GM12878 (cell line): ENCODE measurements at regions not wholly inside any gene's neighbourhood (a gene's known extent, or its start where the extent isn't known, plus 50 kb on each side); places are given as distances from the start of the nearest gene placed in this dataset.

Experiments
- ATAC-seq: fragments of 200-7000 bp; cut with Tn5 transposase; 3 replicates; pipeline ENCODE4 v1.9.1; 2020; ENCODE audit warnings: mild to moderate bottlenecking, moderate library complexity
- BruUV-seq: library from RNA; stranded (reverse); fragments of 400-500 nt; replicated peaks from 2 replicates; lab custom pipeline; 2021; lab: Mats Ljungman, UMichigan
- CTCF ChIA-PET: fragments of 300-600 bp; sonication (Branson Sonifier 250); formaldehyde crosslinking; extraction: SDS; loops from one replicate; lab custom pipeline; 2021; ENCODE audit warnings: inconsistent platforms; lab: Yijun Ruan, JAX
- POLR2A ChIA-PET: fragments of 350-600 bp; formaldehyde crosslinking; extraction: SDS; loops from one replicate; lab custom pipeline; 2021; ENCODE audit warnings: inconsistent platforms; lab: Charles Lee
- RAD21 ChIA-PET: fragments of 300-600 bp; sonication (Branson Sonifier 250); formaldehyde crosslinking; loops from one replicate; lab custom pipeline; 2023; ENCODE audit warnings: antibody characterized with exemption; ENCODE audit not compliant: unreplicated experiment; lab: Charles Lee
- SMC1A ChIA-PET: fragments of 300-600 bp; sonication (Branson Sonifier 250); formaldehyde crosslinking; loops from one replicate; lab custom pipeline; 2023; ENCODE audit not compliant: unreplicated experiment, uncharacterized antibody; lab: Charles Lee
- DNase-seq: peaks from one replicate; pipeline ENCODE4 v3.0.0-alpha.2; 2011; ENCODE audit warnings: low read depth, low spot score
- FAIRE-seq: peaks from 3 replicates; lab custom pipeline; 2011; peaks lifted over from hg19 to GRCh38; lab: Jason Lieb, UNC
- H2AFZ ChIP-seq: 2 replicates; pipeline ENCODE4 v1.6.0; 2011; ENCODE audit warnings: low read depth, low read length, control low read depth; ENCODE audit not compliant: control insufficient read depth
- H3K27ac ChIP-seq: 2 replicates; pipeline ENCODE4 v1.5.1; 2011; ENCODE audit warnings: control low read depth; ENCODE audit not compliant: control insufficient read depth, insufficient read depth
- H3K27me3 ChIP-seq, 2 experiments: replicated peaks in 1 of 2; 2 replicates each; pipeline versions ENCODE4 v1.6.0 to v1.6.1; 2011; ENCODE audit warnings: low read length in 1 of 2; ENCODE audit not compliant: control insufficient read depth in 2 of 2, insufficient read depth in 2 of 2
- H3K36me3 ChIP-seq, 2 experiments: 2 replicates each; pipeline ENCODE4 v1.5.1; 2011; ENCODE audit warnings: low read length in 1 of 2; ENCODE audit not compliant: control insufficient read depth in 2 of 2, insufficient read depth in 2 of 2
- H3K4me1 ChIP-seq: 2 replicates; pipeline ENCODE4 v1.6.1; 2011; ENCODE audit warnings: mild to moderate bottlenecking, low read length, moderate library complexity, mixed read lengths; ENCODE audit not compliant: control insufficient read depth, insufficient read depth
- H3K4me2 ChIP-seq: 2 replicates; pipeline ENCODE4 v1.6.0; 2011; ENCODE audit warnings: control low read depth; ENCODE audit not compliant: control insufficient read depth, insufficient read depth
- H3K4me3 ChIP-seq: fragments of 200-600 bp; sonication (generic); 2 replicates; pipeline ENCODE4 v1.5.1; 2016
- H3K79me2 ChIP-seq: 2 replicates; pipeline ENCODE4 v1.6.0; 2011; ENCODE audit warnings: low read length; ENCODE audit not compliant: control insufficient read depth, insufficient read depth
- H3K9ac ChIP-seq: 2 replicates; pipeline ENCODE4 v1.8.0; 2011; ENCODE audit warnings: low read length, control low read depth, mixed read lengths; ENCODE audit not compliant: control insufficient read depth, insufficient read depth
- H3K9me3 ChIP-seq: replicated peaks from 3 replicates; pipeline ENCODE4 v1.5.1; 2011; ENCODE audit warnings: mild to moderate bottlenecking, low read length; ENCODE audit not compliant: control insufficient read depth, insufficient read depth
- H4K20me1 ChIP-seq: 2 replicates; pipeline ENCODE4 v1.6.0; 2011; ENCODE audit not compliant: control insufficient read depth, insufficient read depth
- ATF3 ChIP-seq: IDR thresholded peaks from 2 replicates; pipeline ENCODE4 v1.6.1; 2011; ENCODE audit warnings: low read depth, mild to moderate bottlenecking, low read length, moderate library complexity, borderline replicate concordance; ENCODE audit errors: extremely low read depth
- BCL3 ChIP-seq: IDR thresholded peaks from 2 replicates; pipeline ENCODE4 v1.6.1; 2011; ENCODE audit warnings: borderline replicate concordance, low read depth, mild to moderate bottlenecking, moderate library complexity, low read length; ENCODE audit not compliant: insufficient read depth, poor library complexity, severe bottlenecking
- BMI1 ChIP-seq: fragments of 450-650 bp; IDR thresholded peaks from 2 replicates; pipeline ENCODE4 v1.6.1; 2016; ENCODE audit warnings: mild to moderate bottlenecking, moderate library complexity, borderline replicate concordance
- BRCA1 ChIP-seq: IDR thresholded peaks from 2 replicates; pipeline ENCODE4 v1.6.1; 2011; ENCODE audit warnings: low read depth, low read length, improper control_type of control experiment
- CBX3 ChIP-seq: fragments of 200-600 bp; sonication (generic); IDR thresholded peaks from 2 replicates; pipeline ENCODE4 v1.6.1; 2016; ENCODE audit warnings: low read depth, borderline replicate concordance
- DPF2 ChIP-seq: fragments of 450-650 bp; IDR thresholded peaks from 2 replicates; pipeline ENCODE4 v1.6.1; 2017; ENCODE audit warnings: mild to moderate bottlenecking
- E2F4 ChIP-seq: IDR thresholded peaks from 2 replicates; pipeline ENCODE4 v1.6.1; 2012; ENCODE audit warnings: low read depth, low read length, improper control_type of control experiment
- ESRRA ChIP-seq: IDR thresholded peaks from 2 replicates; pipeline ENCODE4 v1.6.1; 2012; ENCODE audit warnings: mild to moderate bottlenecking, low read length, improper control_type of control experiment
- FOS ChIP-seq: IDR thresholded peaks from 3 replicates; pipeline ENCODE4 v1.6.1; 2011; ENCODE audit warnings: borderline replicate concordance; ENCODE audit not compliant: insufficient read length; ENCODE audit errors: extremely low read depth
- GABPA ChIP-seq: IDR thresholded peaks from 2 replicates; pipeline ENCODE4 v1.6.1; 2014; ENCODE audit warnings: antibody characterized with exemption, low read depth, mild to moderate bottlenecking, inconsistent platforms
- MAX ChIP-seq: IDR thresholded peaks from 2 replicates; pipeline ENCODE4 v1.6.1; 2012; ENCODE audit warnings: low read depth, low read length, improper control_type of control experiment
- NFXL1 ChIP-seq: fragments of 450-650 bp; IDR thresholded peaks from 2 replicates; pipeline ENCODE4 v1.6.1; 2017; ENCODE audit warnings: antibody characterized with exemption, mild to moderate bottlenecking, borderline replicate concordance
- NR2C1 ChIP-seq: fragments of 450-650 bp; IDR thresholded peaks from 2 replicates; pipeline ENCODE4 v1.6.1; 2017; ENCODE audit warnings: antibody characterized with exemption, mild to moderate bottlenecking, moderate library complexity
- NR2F1 ChIP-seq: fragments of 450-650 bp; conservative IDR thresholded peaks from 2 replicates; pipeline ENCODE4 v1.6.1; 2017; ENCODE audit warnings: mild to moderate bottlenecking
- POLR2AphosphoS5 ChIP-seq: IDR thresholded peaks from 2 replicates; pipeline ENCODE4 v1.6.1; 2011; ENCODE audit warnings: mild to moderate bottlenecking, low read length, inconsistent platforms
- SMAD5 ChIP-seq: IDR thresholded peaks from 2 replicates; pipeline ENCODE4 v1.6.1; 2016; ENCODE audit warnings: antibody characterized with exemption, low read depth
- WGBS: methylation state at CpG from one replicate; pipeline ENCODE4 v1.1.6; 2016; ENCODE audit warnings: low lambda C conversion rate; ENCODE audit not compliant: insufficient replicate concordance, insufficient coverage; ENCODE audit errors: missing lambda C conversion rate; 5-methylcytosine and 5-hydroxymethylcytosine counted together
- in situ Hi-C: fragments of 300-500 bp; cut with MboI; formaldehyde crosslinking; loops from 9 replicates; pipeline ENCODE4 v1.14.3; 2018; ENCODE audit warnings: mixed read lengths
- intact Hi-C: fragments of 100-400 bp; cut with micrococcal nuclease; formaldehyde crosslinking; loops from one replicate; pipeline ENCODE4 v1.14.2; 2022; ENCODE audit not compliant: unreplicated experiment

- ChIA-PET RAD21 (no interaction called here), CTCF (no interaction called here)
- H3K36me3 ChIP-seq = no peaks in the 10 kb centered on the region
- H3K9ac ChIP-seq = no peak overlapping the region
- H2AFZ ChIP-seq = no peak overlapping the region
- H3K4me1 ChIP-seq = no peaks in the 10 kb centered on the region
- no peak for FAIRE-seq
- no TSS peak for BruUV-seq
- no peak for TF ChIP-seq E2F4
- no peak for TF ChIP-seq FOS
- no peak for TF ChIP-seq NR2C1
- TF ChIP-seq ATF3 = no peak
- TF ChIP-seq SMAD5 = no peak
- no peak for TF ChIP-seq POLR2AphosphoS5
- TF ChIP-seq MAX = no peak
- TF ChIP-seq GABPA = no peak
- TF ChIP-seq ESRRA = no peak
- no peak for TF ChIP-seq BRCA1
- TF ChIP-seq CBX3 = no peak
- no peak for TF ChIP-seq DPF2
- no peak for TF ChIP-seq NR2F1
- TF ChIP-seq BMI1 = no peak
- no peak for TF ChIP-seq BCL3
- no peak for TF ChIP-seq NFXL1
- TF ChIP-seq, all 136 proteins: peak for 0
- ChIA-PET SMC1A (no interaction called here), POLR2A (no interaction called here)
- H4K20me1 ChIP-seq = no peaks in the 10 kb centered on the region
- intact Hi-C loops (no loop called here), in situ Hi-C loops (no loop called here)
- no peaks in the 10 kb centered on the region for H3K27me3 ChIP-seq
- 43% methylated on average over 8 of the region's 8 CpGs for WGBS
- no peaks in the 10 kb centered on the region for H3K9me3 ChIP-seq
- no peak overlapping the region for H3K27ac ChIP-seq
- H3K4me2 ChIP-seq = no peak overlapping the region
- ATAC-seq (no peak), DNase-seq (no peak)
- no peak overlapping the region for H3K4me3 ChIP-seq
- no peaks in the 10 kb centered on the region for H3K79me2 ChIP-seq
These were observed 422.3 kb downstream of the TCERG1L start for GRCh38 chr10:130889240-130889639.
